ENCODE measurements at regions not wholly inside any gene's neighbourhood (a gene's known extent, or its start where the extent isn't known, plus 50 kb on each side); places are given as distances from the start of the nearest gene placed in this dataset.
A peak's percentile ranks its signal among the peaks of the same experiment; 100 is the strongest.

DNA sequence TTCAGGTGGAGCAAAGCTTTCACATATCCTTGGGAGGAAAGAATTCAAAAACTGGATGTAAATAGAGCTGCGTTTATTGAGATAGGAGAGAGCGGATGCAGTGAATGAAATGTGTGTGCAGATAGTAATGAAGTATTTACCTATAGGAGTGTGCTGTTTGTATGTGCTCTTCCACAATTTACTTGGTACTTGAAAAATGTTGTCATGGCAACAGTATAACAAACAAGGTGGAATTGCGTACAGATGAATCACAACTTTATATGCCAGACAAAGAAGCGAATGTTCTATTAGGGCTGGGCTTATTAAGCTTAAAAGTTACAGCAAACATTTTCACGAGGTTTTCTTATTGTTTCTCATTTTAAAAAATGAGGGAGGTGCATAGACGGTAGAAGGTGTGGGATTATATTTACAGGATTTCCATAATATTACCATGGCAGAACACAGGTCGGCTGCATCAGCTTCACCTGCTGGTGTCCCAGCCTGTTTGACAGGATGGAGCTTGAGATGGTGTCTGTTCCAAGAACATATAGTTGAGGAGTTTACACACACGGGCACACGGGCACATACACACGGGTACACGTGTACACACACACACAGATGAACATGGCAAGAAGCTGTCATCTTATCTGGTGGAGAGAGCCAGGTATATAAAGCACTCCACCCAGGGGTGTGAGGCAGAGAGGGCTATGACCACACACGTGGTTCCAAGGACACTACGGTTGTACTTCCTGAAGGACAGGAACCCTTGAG is 155.7 kb downstream of the RMI1 start:
- H3K4me1 ChIP-seq (ENCODE audit: control insufficient read depth, extremely low read depth, insufficient read depth, low read length): peaks cover 28% of the 10 kb centered on the region
- peak overlapping the region; percentile 34 for H3K9ac ChIP-seq (ENCODE audit: control insufficient read depth, extremely low read depth, insufficient read depth, low read length)
- dilution Hi-C loops (cut with MboI; ENCODE audit: extremely low pct_ligation_motif_present, low sequenced_read_pairs): no loop called here
- FAIRE-seq (peak; percentile 29), DNase-seq (ENCODE audit: low read depth, low spot score) (peak; percentile 30)
- peaks cover 16% of the 10 kb centered on the region for H3K27me3 ChIP-seq (ENCODE audit: control insufficient read depth, extremely low read depth, insufficient read depth, low read length)
- H3K79me2 ChIP-seq (ENCODE audit: control insufficient read depth, insufficient read depth, low read length): no peaks in the 10 kb centered on the region
- no peak for TF ChIP-seq EZH2 (IDR thresholded peaks at IDR 0.05; ENCODE audit: low read length)
- TF ChIP-seq, protein P1, sequence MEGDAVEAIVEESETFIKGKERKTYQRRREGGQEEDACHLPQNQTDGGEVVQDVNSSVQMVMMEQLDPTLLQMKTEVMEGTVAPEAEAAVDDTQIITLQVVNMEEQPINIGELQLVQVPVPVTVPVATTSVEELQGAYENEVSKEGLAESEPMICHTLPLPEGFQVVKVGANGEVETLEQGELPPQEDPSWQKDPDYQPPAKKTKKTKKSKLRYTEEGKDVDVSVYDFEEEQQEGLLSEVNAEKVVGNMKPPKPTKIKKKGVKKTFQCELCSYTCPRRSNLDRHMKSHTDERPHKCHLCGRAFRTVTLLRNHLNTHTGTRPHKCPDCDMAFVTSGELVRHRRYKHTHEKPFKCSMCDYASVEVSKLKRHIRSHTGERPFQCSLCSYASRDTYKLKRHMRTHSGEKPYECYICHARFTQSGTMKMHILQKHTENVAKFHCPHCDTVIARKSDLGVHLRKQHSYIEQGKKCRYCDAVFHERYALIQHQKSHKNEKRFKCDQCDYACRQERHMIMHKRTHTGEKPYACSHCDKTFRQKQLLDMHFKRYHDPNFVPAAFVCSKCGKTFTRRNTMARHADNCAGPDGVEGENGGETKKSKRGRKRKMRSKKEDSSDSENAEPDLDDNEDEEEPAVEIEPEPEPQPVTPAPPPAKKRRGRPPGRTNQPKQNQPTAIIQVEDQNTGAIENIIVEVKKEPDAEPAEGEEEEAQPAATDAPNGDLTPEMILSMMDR (optimal IDR thresholded peaks at IDR 0.05 in 1 of 3, IDR thresholded peaks at IDR 0.05 in 1 of 3, conservative IDR thresholded peaks at IDR 0.05 in 1 of 3; ENCODE audit: extremely low read depth in 1 of 3, insufficient read depth in 2 of 3, low read length in 3 of 3): no peak
- peak overlapping the region; percentile 60 for H3K27ac ChIP-seq (ENCODE audit: control insufficient read depth, insufficient read depth, low read length)
- H3K9me3 ChIP-seq (ENCODE audit: control insufficient read depth, low read depth, low read length): no peaks in the 10 kb centered on the region
- peak overlapping the region in 1 of 3 experiments; percentile 21 for H3K4me3 ChIP-seq (ENCODE audit: control insufficient read depth in 2 of 3, extremely low read depth in 1 of 3, insufficient read depth in 2 of 3, low read depth in 1 of 3, low read length in 3 of 3)
- peak overlapping the region; percentile 50 for H3K4me2 ChIP-seq (ENCODE audit: control insufficient read depth, extremely low read depth, insufficient read depth, low read depth, low read length)
- H4K20me1 ChIP-seq (ENCODE audit: control insufficient read depth, extremely low read depth, insufficient read depth, low read length): no peaks in the 10 kb centered on the region
- H3K36me3 ChIP-seq (ENCODE audit: control insufficient read depth in 2 of 2, extremely low read depth in 1 of 2, insufficient read depth in 2 of 2, low read length in 2 of 2): no peaks in the 10 kb centered on the region
- H3K9me1 ChIP-seq (ENCODE audit: control insufficient read depth, extremely low read depth, insufficient read depth, low read length): no peaks in the 10 kb centered on the region
- peak overlapping the region; percentile 57 for H2AFZ ChIP-seq (ENCODE audit: control insufficient read depth, low read length)

GRCh38 chr9:84137968-84138367 is 157.4 kb downstream of the RMI1 start:
- FAIRE-seq (peak; percentile 9), DNase-seq (ENCODE audit: low read depth, low spot score) (peak; percentile 17)
- H3K9ac ChIP-seq (ENCODE audit: control insufficient read depth, extremely low read depth, insufficient read depth, low read length): no peak overlapping the region
- H3K9me3 ChIP-seq (ENCODE audit: control insufficient read depth, low read depth, low read length): no peaks in the 10 kb centered on the region
- H3K4me3 ChIP-seq (ENCODE audit: control insufficient read depth in 2 of 3, extremely low read depth in 1 of 3, insufficient read depth in 2 of 3, low read depth in 1 of 3, low read length in 3 of 3): no peak overlapping the region
- H3K27me3 ChIP-seq (ENCODE audit: control insufficient read depth, extremely low read depth, insufficient read depth, low read length): peaks cover 28% of the 10 kb centered on the region
- no peak for TF ChIP-seq EZH2 (IDR thresholded peaks at IDR 0.05; ENCODE audit: low read length)
- TF ChIP-seq, protein P1 (optimal IDR thresholded peaks at IDR 0.05 in 1 of 3, IDR thresholded peaks at IDR 0.05 in 1 of 3, conservative IDR thresholded peaks at IDR 0.05 in 1 of 3; ENCODE audit: extremely low read depth in 1 of 3, insufficient read depth in 2 of 3, low read length in 3 of 3): peak in 1 of 3 experiments; percentile 30
- H3K4me2 ChIP-seq (ENCODE audit: control insufficient read depth, extremely low read depth, insufficient read depth, low read depth, low read length): peak overlapping the region; percentile 36
- H3K9me1 ChIP-seq (ENCODE audit: control insufficient read depth, extremely low read depth, insufficient read depth, low read length): no peaks in the 10 kb centered on the region
- no peak overlapping the region for H2AFZ ChIP-seq (ENCODE audit: control insufficient read depth, low read length)
- H4K20me1 ChIP-seq (ENCODE audit: control insufficient read depth, extremely low read depth, insufficient read depth, low read length): no peaks in the 10 kb centered on the region
- dilution Hi-C loops (cut with MboI; ENCODE audit: extremely low pct_ligation_motif_present, low sequenced_read_pairs): no loop called here
- no peaks in the 10 kb centered on the region for H3K79me2 ChIP-seq (ENCODE audit: control insufficient read depth, insufficient read depth, low read length)
- H3K27ac ChIP-seq (ENCODE audit: control insufficient read depth, insufficient read depth, low read length): no peak overlapping the region
- H3K36me3 ChIP-seq (ENCODE audit: control insufficient read depth in 2 of 2, extremely low read depth in 1 of 2, insufficient read depth in 2 of 2, low read length in 2 of 2): no peaks in the 10 kb centered on the region
- peaks cover 28% of the 10 kb centered on the region for H3K4me1 ChIP-seq (ENCODE audit: control insufficient read depth, extremely low read depth, insufficient read depth, low read length)

Measured in keratinocyte (primary cell).